ENCODE measurements at regions not wholly inside any gene's neighbourhood (a gene's known extent, or its start where the extent isn't known, plus 50 kb on each side); places are given as distances from the start of the nearest gene placed in this dataset.

- TF ChIP-seq EZH2 (IDR thresholded peaks at IDR 0.05; ENCODE audit: borderline replicate concordance, low read depth, low read length, severe bottlenecking), result no peak
- no peak for TF ChIP-seq CTCF (IDR thresholded peaks at IDR 0.05; ENCODE audit: borderline replicate concordance, extremely low read depth, low read length, poor library complexity, severe bottlenecking)
- DNase-seq (no peak), ATAC-seq (ENCODE audit: insufficient read depth, low read depth) (no peak)
- Histone ChIP-seq H3K27me3 (ENCODE audit: insufficient read depth, low read length, poor library complexity) (no peaks in the 10 kb centered on the region), H3K9ac (ENCODE audit: low read depth, low read length) (no peak overlapping the region), H3K4me1 (ENCODE audit: insufficient read depth, low read length) (no peaks in the 10 kb centered on the region), H3K9me3 (ENCODE audit: insufficient read depth, low read length, severe bottlenecking) (no peaks in the 10 kb centered on the region), H3K4me2 (ENCODE audit: insufficient read depth, low read length) (no peak overlapping the region), H3K36me3 (ENCODE audit: insufficient read depth, low read length) (no peaks in the 10 kb centered on the region), H2AFZ (ENCODE audit: low read depth, low read length) (no peak overlapping the region), H3K27ac (ENCODE audit: low read length) (no peak overlapping the region), H4K20me1 (ENCODE audit: insufficient read depth, low read length) (no peaks in the 10 kb centered on the region), H3K79me2 (ENCODE audit: insufficient read depth, low read length) (no peaks in the 10 kb centered on the region), H3K4me3 (ENCODE audit: low read depth in 1 of 2, low read length in 2 of 2) (no peak overlapping the region)
These were observed 216.5 kb downstream of the PTN start for GRCh38 chr7:137127058-137127457.

GRCh38 chr7:137122145-137122544 is 221.4 kb downstream of the PTN start:
- H3K9ac ChIP-seq (ENCODE audit: low read depth, low read length), result no peak overlapping the region
- no peaks in the 10 kb centered on the region for H3K9me3 ChIP-seq (ENCODE audit: insufficient read depth, low read length, severe bottlenecking)
- no peaks in the 10 kb centered on the region for H3K79me2 ChIP-seq (ENCODE audit: insufficient read depth, low read length)
- TF ChIP-seq CTCF (IDR thresholded peaks at IDR 0.05; ENCODE audit: borderline replicate concordance, extremely low read depth, low read length, poor library complexity, severe bottlenecking) (no peak), EZH2 (IDR thresholded peaks at IDR 0.05; ENCODE audit: borderline replicate concordance, low read depth, low read length, severe bottlenecking) (no peak)
- H3K27ac ChIP-seq (ENCODE audit: low read length), result no peak overlapping the region
- H2AFZ ChIP-seq (ENCODE audit: low read depth, low read length), result no peak overlapping the region
- no peak overlapping the region for H3K4me2 ChIP-seq (ENCODE audit: insufficient read depth, low read length)
- H3K36me3 ChIP-seq (ENCODE audit: insufficient read depth, low read length), result no peaks in the 10 kb centered on the region
- H4K20me1 ChIP-seq (ENCODE audit: insufficient read depth, low read length), result no peaks in the 10 kb centered on the region
- DNase-seq (no peak), ATAC-seq (ENCODE audit: insufficient read depth, low read depth) (no peak)
- H3K27me3 ChIP-seq (ENCODE audit: insufficient read depth, low read length, poor library complexity), result no peaks in the 10 kb centered on the region
- H3K4me1 ChIP-seq (ENCODE audit: insufficient read depth, low read length), result no peaks in the 10 kb centered on the region
- no peak overlapping the region for H3K4me3 ChIP-seq (ENCODE audit: low read depth in 1 of 2, low read length in 2 of 2)

GRCh38 chr7:137120690-137121089 is 222.8 kb downstream of the PTN start:
- Histone ChIP-seq H4K20me1 (ENCODE audit: insufficient read depth, low read length) (no peaks in the 10 kb centered on the region), H2AFZ (ENCODE audit: low read depth, low read length) (no peak overlapping the region), H3K9me3 (ENCODE audit: insufficient read depth, low read length, severe bottlenecking) (no peaks in the 10 kb centered on the region), H3K4me3 (ENCODE audit: low read depth in 1 of 2, low read length in 2 of 2) (no peak overlapping the region), H3K4me2 (ENCODE audit: insufficient read depth, low read length) (no peak overlapping the region), H3K79me2 (ENCODE audit: insufficient read depth, low read length) (no peaks in the 10 kb centered on the region), H3K27me3 (ENCODE audit: insufficient read depth, low read length, poor library complexity) (no peaks in the 10 kb centered on the region), H3K27ac (ENCODE audit: low read length) (no peak overlapping the region), H3K36me3 (ENCODE audit: insufficient read depth, low read length) (no peaks in the 10 kb centered on the region), H3K4me1 (ENCODE audit: insufficient read depth, low read length) (no peaks in the 10 kb centered on the region), H3K9ac (ENCODE audit: low read depth, low read length) (no peak overlapping the region)
- TF ChIP-seq EZH2 (IDR thresholded peaks at IDR 0.05; ENCODE audit: borderline replicate concordance, low read depth, low read length, severe bottlenecking) (no peak), CTCF (IDR thresholded peaks at IDR 0.05; ENCODE audit: borderline replicate concordance, extremely low read depth, low read length, poor library complexity, severe bottlenecking) (no peak)
- no peak for ATAC-seq (ENCODE audit: insufficient read depth, low read depth)
- no peak for DNase-seq

- H3K4me3 ChIP-seq (ENCODE audit: low read depth in 1 of 2, low read length in 2 of 2), result no peak overlapping the region
- no peaks in the 10 kb centered on the region for H3K27me3 ChIP-seq (ENCODE audit: insufficient read depth, low read length, poor library complexity)
- H3K79me2 ChIP-seq (ENCODE audit: insufficient read depth, low read length), result no peaks in the 10 kb centered on the region
- DNase-seq (no peak), ATAC-seq (ENCODE audit: insufficient read depth, low read depth) (no peak)
- H3K4me2 ChIP-seq (ENCODE audit: insufficient read depth, low read length), result no peak overlapping the region
- H3K9me3 ChIP-seq (ENCODE audit: insufficient read depth, low read length, severe bottlenecking), result no peaks in the 10 kb centered on the region
- H3K36me3 ChIP-seq (ENCODE audit: insufficient read depth, low read length), result no peaks in the 10 kb centered on the region
- no peak overlapping the region for H3K27ac ChIP-seq (ENCODE audit: low read length)
- H3K9ac ChIP-seq (ENCODE audit: low read depth, low read length), result no peak overlapping the region
- H3K4me1 ChIP-seq (ENCODE audit: insufficient read depth, low read length), result no peaks in the 10 kb centered on the region
- no peaks in the 10 kb centered on the region for H4K20me1 ChIP-seq (ENCODE audit: insufficient read depth, low read length)
- no peak for TF ChIP-seq EZH2 (IDR thresholded peaks at IDR 0.05; ENCODE audit: borderline replicate concordance, low read depth, low read length, severe bottlenecking)
- no peak for TF ChIP-seq CTCF (IDR thresholded peaks at IDR 0.05; ENCODE audit: borderline replicate concordance, extremely low read depth, low read length, poor library complexity, severe bottlenecking)
- no peak overlapping the region for H2AFZ ChIP-seq (ENCODE audit: low read depth, low read length)
These were observed 233.0 kb downstream of the PTN start for GRCh38 chr7:137110535-137110934.
